Adrenal gland (tissue), 5 donors: ENCODE measurements at regions not wholly inside any gene's neighbourhood (a gene's known extent, or its start where the extent isn't known, plus 50 kb on each side); places are given as distances from the start of the nearest gene placed in this dataset.

Experiments used
- CTCF ChIP-seq, 6 experiments: fragments of 450-650 bp in 4 of 6; fragments of 200-600 bp in 2 of 6; sonication (generic) in 1 of 6; IDR thresholded peaks; 1 replicate in 5 of 6; 2 replicates in 1 of 6; pipeline versions ENCODE4 v1.5.1 to v1.8.0; 2016 to 2021; ENCODE audit warnings: antibody characterized with exemption in 6 of 6, mild to moderate bottlenecking in 2 of 6, moderate library complexity in 1 of 6
- POLR2A ChIP-seq, 2 donors: fragments of 450-650 bp; IDR thresholded peaks; one replicate each; pipeline ENCODE4 v1.6.1; 2017; ENCODE audit warnings: antibody characterized with exemption in 2 of 2, mild to moderate bottlenecking in 2 of 2, moderate library complexity in 1 of 2
- donor health status: DM: no; HTN: no; CAD: no.

GRCh38 chr6:170206851-170207431 is 83.9 kb downstream of the DLL1 start:
- TF ChIP-seq CTCF (IDR thresholded peaks at IDR 0.05): no peak
- TF ChIP-seq POLR2A (IDR thresholded peaks at IDR 0.05): no peak
